NCI-H446 treated with DMSO at 0.1 percent for 48 hours (cell line): ENCODE measurements at regions not wholly inside any gene's neighbourhood (a gene's known extent, or its start where the extent isn't known, plus 50 kb on each side); places are given as distances from the start of the nearest gene placed in this dataset.

ENCODE experiments used
- DNase-seq: peaks from one replicate; lab custom pipeline; 2025; lab: John Stamatoyannopoulos, UW

GRCh38 chr6:15876406-15876805 lies 213.6 kb upstream of the DTNBP1 start:
- no peak for DNase-seq

- DNase-seq, result no peak
Observed at GRCh38 chr6:15875797-15876196, 213.0 kb upstream of the DTNBP1 start.

GRCh38 chr6:15874821-15875220 lies 212.0 kb upstream of the DTNBP1 start:
- no peak for DNase-seq

- DNase-seq, result no peak
Observed at GRCh38 chr6:15874326-15874725, 211.5 kb upstream of the DTNBP1 start.

- no peak for DNase-seq
Observed at GRCh38 chr6:15872241-15873103, 209.6 kb upstream of the DTNBP1 start.

- DNase-seq, result no peak
Observed at GRCh38 chr6:15871276-15871675, 208.4 kb upstream of the DTNBP1 start.

- no peak for DNase-seq
Observed at GRCh38 chr6:15870333-15871043, 207.7 kb upstream of the DTNBP1 start.

- DNase-seq, result no peak
Observed at GRCh38 chr6:15864708-15865062, 201.9 kb upstream of the DTNBP1 start.

- no peak for DNase-seq
Observed at GRCh38 chr6:15864038-15864707, 201.3 kb upstream of the DTNBP1 start.

- no peak for DNase-seq
Observed at GRCh38 chr6:15862810-15863209, 200.0 kb upstream of the DTNBP1 start.

- DNase-seq, result no peak
Observed at GRCh38 chr6:15861486-15861885, 198.7 kb upstream of the DTNBP1 start.

- DNase-seq, result no peak
Observed at GRCh38 chr6:15854826-15855710, 192.2 kb upstream of the DTNBP1 start.

- DNase-seq, result no peak
Observed at GRCh38 chr6:15854378-15854777, 191.6 kb upstream of the DTNBP1 start.

- no peak for DNase-seq
Observed at GRCh38 chr6:15853259-15853658, 190.4 kb upstream of the DTNBP1 start.

- DNase-seq, result no peak
Observed at GRCh38 chr6:15852289-15852688, 189.5 kb upstream of the DTNBP1 start.

GRCh38 chr6:15849395-15849794 lies 186.6 kb upstream of the DTNBP1 start:
- no peak for DNase-seq

- no peak for DNase-seq
Observed at GRCh38 chr6:15845492-15845891, 182.7 kb upstream of the DTNBP1 start.

- DNase-seq, result no peak
Observed at GRCh38 chr6:15843764-15844163, 180.9 kb upstream of the DTNBP1 start.

- no peak for DNase-seq
Observed at GRCh38 chr6:15843226-15843625, 180.4 kb upstream of the DTNBP1 start.

GRCh38 chr6:15842727-15843117 lies 179.9 kb upstream of the DTNBP1 start:
- DNase-seq, result no peak

- no peak for DNase-seq
Observed at GRCh38 chr6:15841937-15842726, 179.3 kb upstream of the DTNBP1 start.
